Prostate gland (tissue), 2 donors: ENCODE measurements at regions not wholly inside any gene's neighbourhood (a gene's known extent, or its start where the extent isn't known, plus 50 kb on each side); places are given as distances from the start of the nearest gene placed in this dataset.

Source experiments
- POLR2A ChIP-seq: fragments of 450-650 bp; IDR thresholded peaks from one replicate; pipeline ENCODE4 v1.6.1; 2016; ENCODE audit warnings: antibody characterized with exemption, mild to moderate bottlenecking
- POLR2AphosphoS5 ChIP-seq: sonication (generic); formaldehyde crosslinking; IDR thresholded peaks from one replicate; pipeline ENCODE4 v1.6.1; 2017; ENCODE audit warnings: antibody characterized with exemption
- TF ChIP-seq, protein P1 (sequence below), 4 experiments: fragments of 200-600 bp in 2 of 4; fragments of 450-650 bp in 2 of 4; sonication (generic) in 2 of 4; IDR thresholded peaks; 1 replicate in 3 of 4; 2 replicates in 1 of 4; pipeline ENCODE4 v1.5.1; 2016 to 2019; ENCODE audit warnings: antibody characterized with exemption in 4 of 4, mild to moderate bottlenecking in 2 of 4, moderate library complexity in 2 of 4

GRCh38 chr1:185581961-185582725 is 152.0 kb upstream of the HMCN1 start:
- TF ChIP-seq, protein P1, sequence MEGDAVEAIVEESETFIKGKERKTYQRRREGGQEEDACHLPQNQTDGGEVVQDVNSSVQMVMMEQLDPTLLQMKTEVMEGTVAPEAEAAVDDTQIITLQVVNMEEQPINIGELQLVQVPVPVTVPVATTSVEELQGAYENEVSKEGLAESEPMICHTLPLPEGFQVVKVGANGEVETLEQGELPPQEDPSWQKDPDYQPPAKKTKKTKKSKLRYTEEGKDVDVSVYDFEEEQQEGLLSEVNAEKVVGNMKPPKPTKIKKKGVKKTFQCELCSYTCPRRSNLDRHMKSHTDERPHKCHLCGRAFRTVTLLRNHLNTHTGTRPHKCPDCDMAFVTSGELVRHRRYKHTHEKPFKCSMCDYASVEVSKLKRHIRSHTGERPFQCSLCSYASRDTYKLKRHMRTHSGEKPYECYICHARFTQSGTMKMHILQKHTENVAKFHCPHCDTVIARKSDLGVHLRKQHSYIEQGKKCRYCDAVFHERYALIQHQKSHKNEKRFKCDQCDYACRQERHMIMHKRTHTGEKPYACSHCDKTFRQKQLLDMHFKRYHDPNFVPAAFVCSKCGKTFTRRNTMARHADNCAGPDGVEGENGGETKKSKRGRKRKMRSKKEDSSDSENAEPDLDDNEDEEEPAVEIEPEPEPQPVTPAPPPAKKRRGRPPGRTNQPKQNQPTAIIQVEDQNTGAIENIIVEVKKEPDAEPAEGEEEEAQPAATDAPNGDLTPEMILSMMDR (IDR thresholded peaks at IDR 0.05), result no peak
- TF ChIP-seq POLR2A, result no peak
- no peak for TF ChIP-seq POLR2AphosphoS5
